ENCODE measurements at regions not wholly inside any gene's neighbourhood (a gene's known extent, or its start where the extent isn't known, plus 50 kb on each side); places are given as distances from the start of the nearest gene placed in this dataset.

- no peak for DNase-seq (ENCODE audit: low read depth)
Measured at GRCh38 chr1:39107341-39108290, 81.5 kb downstream of the NDUFS5 start.

GRCh38 chr1:39109644-39110043 is 83.5 kb downstream of the NDUFS5 start:
- no peak for DNase-seq (ENCODE audit: low read depth)

- peak; percentile 90 for DNase-seq (ENCODE audit: low read depth)
Measured at GRCh38 chr1:39110325-39110851, 84.2 kb downstream of the NDUFS5 start.

- no peak for DNase-seq (ENCODE audit: low read depth)
Measured at GRCh38 chr1:39110882-39111281, 84.7 kb downstream of the NDUFS5 start.

- no peak for DNase-seq (ENCODE audit: low read depth)
Measured at GRCh38 chr1:39113109-39113743, 87.1 kb downstream of the NDUFS5 start.

GRCh38 chr1:39115271-39116110 is 89.0 kb upstream of the MACF1 start:
- DNase-seq (ENCODE audit: low read depth): no peak

- DNase-seq (ENCODE audit: low read depth): no peak
Measured at GRCh38 chr1:39116116-39116607, 88.3 kb upstream of the MACF1 start.

GRCh38 chr1:39116860-39117728 is 87.4 kb upstream of the MACF1 start:
- no peak for DNase-seq (ENCODE audit: low read depth)

GRCh38 chr1:39117899-39118450 is 86.5 kb upstream of the MACF1 start:
- no peak for DNase-seq (ENCODE audit: low read depth)

GRCh38 chr1:39122056-39122455 is 82.4 kb upstream of the MACF1 start:
- DNase-seq (ENCODE audit: low read depth): no peak

GRCh38 chr1:39124282-39124681 is 80.2 kb upstream of the MACF1 start:
- no peak for DNase-seq (ENCODE audit: low read depth)

GRCh38 chr1:39127513-39127912 is 77.0 kb upstream of the MACF1 start:
- no peak for DNase-seq (ENCODE audit: low read depth)

GRCh38 chr1:39128126-39128525 is 76.4 kb upstream of the MACF1 start:
- DNase-seq (ENCODE audit: low read depth): no peak

- DNase-seq (ENCODE audit: low read depth): no peak
Measured at GRCh38 chr1:39128959-39129358, 75.5 kb upstream of the MACF1 start.

- no peak for DNase-seq (ENCODE audit: low read depth)
Measured at GRCh38 chr1:39129514-39129913, 75.0 kb upstream of the MACF1 start.

GRCh38 chr1:39130325-39130724 is 74.2 kb upstream of the MACF1 start:
- DNase-seq (ENCODE audit: low read depth): no peak

- no peak for DNase-seq (ENCODE audit: low read depth)
Measured at GRCh38 chr1:39131940-39132339, 72.6 kb upstream of the MACF1 start.

- DNase-seq (ENCODE audit: low read depth): no peak
Measured at GRCh38 chr1:39132505-39133339, 71.8 kb upstream of the MACF1 start.

GRCh38 chr1:39133340-39133684 is 71.2 kb upstream of the MACF1 start:
- DNase-seq (ENCODE audit: low read depth): no peak

GRCh38 chr1:39134768-39135333 is 69.6 kb upstream of the MACF1 start:
- DNase-seq (ENCODE audit: low read depth): no peak

All from GM04503 (cell line).